ENCODE measurements at regions not wholly inside any gene's neighbourhood (a gene's known extent, or its start where the extent isn't known, plus 50 kb on each side); places are given as distances from the start of the nearest gene placed in this dataset.

GRCh38 chr1:80919426-80919825, 881.3 kb upstream of the ADGRL2 start:
- no peak for ATAC-seq (ENCODE audit: insufficient number of reproducible peaks, low FRiP score, low read depth)
- H3K27me3 ChIP-seq (replicated peaks; ENCODE audit: insufficient read depth): no peaks in the 10 kb centered on the region
- no peaks in the 10 kb centered on the region for H3K4me1 ChIP-seq (ENCODE audit: control insufficient read depth in 1 of 2, low read depth in 2 of 2)
- no peaks in the 10 kb centered on the region for H3K9me3 ChIP-seq
- no peak for DNase-seq (ENCODE audit: low spot score)
- no peak overlapping the region for H3K4me3 ChIP-seq
- TF ChIP-seq, protein P1, sequence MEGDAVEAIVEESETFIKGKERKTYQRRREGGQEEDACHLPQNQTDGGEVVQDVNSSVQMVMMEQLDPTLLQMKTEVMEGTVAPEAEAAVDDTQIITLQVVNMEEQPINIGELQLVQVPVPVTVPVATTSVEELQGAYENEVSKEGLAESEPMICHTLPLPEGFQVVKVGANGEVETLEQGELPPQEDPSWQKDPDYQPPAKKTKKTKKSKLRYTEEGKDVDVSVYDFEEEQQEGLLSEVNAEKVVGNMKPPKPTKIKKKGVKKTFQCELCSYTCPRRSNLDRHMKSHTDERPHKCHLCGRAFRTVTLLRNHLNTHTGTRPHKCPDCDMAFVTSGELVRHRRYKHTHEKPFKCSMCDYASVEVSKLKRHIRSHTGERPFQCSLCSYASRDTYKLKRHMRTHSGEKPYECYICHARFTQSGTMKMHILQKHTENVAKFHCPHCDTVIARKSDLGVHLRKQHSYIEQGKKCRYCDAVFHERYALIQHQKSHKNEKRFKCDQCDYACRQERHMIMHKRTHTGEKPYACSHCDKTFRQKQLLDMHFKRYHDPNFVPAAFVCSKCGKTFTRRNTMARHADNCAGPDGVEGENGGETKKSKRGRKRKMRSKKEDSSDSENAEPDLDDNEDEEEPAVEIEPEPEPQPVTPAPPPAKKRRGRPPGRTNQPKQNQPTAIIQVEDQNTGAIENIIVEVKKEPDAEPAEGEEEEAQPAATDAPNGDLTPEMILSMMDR (IDR thresholded peaks at IDR 0.05): no peak
- H3K27ac ChIP-seq: no peak overlapping the region
- H3K36me3 ChIP-seq: no peaks in the 10 kb centered on the region

DNA sequence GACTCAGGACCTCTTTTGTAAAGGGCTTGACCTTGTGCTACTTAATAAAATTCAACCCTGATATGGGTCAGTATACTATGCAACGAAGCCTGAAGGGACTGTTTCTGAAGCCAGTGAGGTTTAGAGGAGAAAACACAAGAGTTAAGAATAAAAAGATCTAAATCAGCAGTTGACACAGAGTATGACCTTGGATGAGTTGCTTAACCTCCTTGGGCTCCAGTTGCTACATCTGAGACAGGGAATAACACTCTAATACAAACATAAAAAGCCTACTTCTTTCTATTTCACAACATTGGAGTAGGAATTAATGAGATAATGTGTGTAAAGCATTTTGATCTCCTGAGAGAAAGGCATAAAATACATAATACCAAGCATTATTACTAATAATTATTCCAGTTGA, 882.4 kb upstream of the ADGRL2 start:
- H3K9me3 ChIP-seq: no peaks in the 10 kb centered on the region
- H3K27me3 ChIP-seq (replicated peaks; ENCODE audit: insufficient read depth): no peaks in the 10 kb centered on the region
- TF ChIP-seq, protein P1 (IDR thresholded peaks at IDR 0.05): no peak
- no peak for ATAC-seq (ENCODE audit: insufficient number of reproducible peaks, low FRiP score, low read depth)
- no peak overlapping the region for H3K27ac ChIP-seq
- no peak overlapping the region for H3K4me3 ChIP-seq
- no peaks in the 10 kb centered on the region for H3K4me1 ChIP-seq (ENCODE audit: control insufficient read depth in 1 of 2, low read depth in 2 of 2)
- no peak for DNase-seq (ENCODE audit: low spot score)
- no peaks in the 10 kb centered on the region for H3K36me3 ChIP-seq

- TF ChIP-seq, protein P1 (IDR thresholded peaks at IDR 0.05): no peak
- no peak for ATAC-seq (ENCODE audit: insufficient number of reproducible peaks, low FRiP score, low read depth)
- no peaks in the 10 kb centered on the region for H3K27me3 ChIP-seq (replicated peaks; ENCODE audit: insufficient read depth)
- no peaks in the 10 kb centered on the region for H3K4me1 ChIP-seq (ENCODE audit: control insufficient read depth in 1 of 2, low read depth in 2 of 2)
- DNase-seq (ENCODE audit: low spot score): no peak
- H3K4me3 ChIP-seq: no peak overlapping the region
- no peaks in the 10 kb centered on the region for H3K36me3 ChIP-seq
- H3K27ac ChIP-seq: no peak overlapping the region
- no peaks in the 10 kb centered on the region for H3K9me3 ChIP-seq
These were observed 882.9 kb upstream of the ADGRL2 start for GRCh38 chr1:80917826-80918225.

GRCh38 chr1:80917225-80917624, 883.5 kb upstream of the ADGRL2 start:
- Histone ChIP-seq H3K36me3 (no peaks in the 10 kb centered on the region), H3K4me1 (ENCODE audit: control insufficient read depth in 1 of 2, low read depth in 2 of 2) (no peaks in the 10 kb centered on the region), H3K27ac (no peak overlapping the region), H3K27me3 (replicated peaks; ENCODE audit: insufficient read depth) (no peaks in the 10 kb centered on the region), H3K4me3 (no peak overlapping the region), H3K9me3 (no peaks in the 10 kb centered on the region)
- ATAC-seq (ENCODE audit: insufficient number of reproducible peaks, low FRiP score, low read depth) (no peak), DNase-seq (ENCODE audit: low spot score) (no peak)
- TF ChIP-seq, protein P1 (IDR thresholded peaks at IDR 0.05): no peak

DNA sequence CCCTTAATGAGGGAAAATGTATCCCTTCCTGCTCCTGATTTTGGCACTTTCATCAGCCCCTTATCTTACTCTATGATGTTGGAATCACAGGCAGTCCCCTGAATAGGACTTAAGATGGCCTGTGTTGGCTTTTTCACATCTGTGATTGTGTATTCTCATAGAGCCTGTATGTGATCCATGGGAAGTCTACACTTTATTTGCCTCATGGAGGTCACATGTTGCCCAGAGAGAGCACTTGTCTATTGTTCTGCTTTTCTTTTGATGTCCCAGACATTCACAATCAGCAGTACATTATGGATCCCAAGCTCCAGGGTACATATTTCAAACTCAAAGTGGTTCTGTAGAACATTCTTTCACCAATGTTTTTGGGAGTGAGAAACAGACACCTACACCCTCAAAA, 885.2 kb upstream of the ADGRL2 start:
- ATAC-seq (ENCODE audit: insufficient number of reproducible peaks, low FRiP score, low read depth): no peak
- H3K9me3 ChIP-seq: no peaks in the 10 kb centered on the region
- H3K4me1 ChIP-seq (ENCODE audit: control insufficient read depth in 1 of 2, low read depth in 2 of 2): no peaks in the 10 kb centered on the region
- H3K36me3 ChIP-seq: no peaks in the 10 kb centered on the region
- DNase-seq (ENCODE audit: low spot score): no peak
- H3K27me3 ChIP-seq (replicated peaks; ENCODE audit: insufficient read depth): no peaks in the 10 kb centered on the region
- no peak overlapping the region for H3K27ac ChIP-seq
- TF ChIP-seq, protein P1 (IDR thresholded peaks at IDR 0.05): no peak
- no peak overlapping the region for H3K4me3 ChIP-seq
